BJ (cell line): ENCODE measurements at regions not wholly inside any gene's neighbourhood (a gene's known extent, or its start where the extent isn't known, plus 50 kb on each side); places are given as distances from the start of the nearest gene placed in this dataset.

ENCODE experiments used
- CTCF ChIA-PET: fragments of 350-600 bp; formaldehyde crosslinking; extraction: SDS; loops from one replicate; lab custom pipeline; 2021; ENCODE audit warnings: antibody characterized with exemption, inconsistent platforms; lab: Yijun Ruan, JAX
- POLR2A ChIA-PET: fragments of 300-600 bp; sonication (Branson Sonifier 250); formaldehyde crosslinking; extraction: SDS; loops from one replicate; lab custom pipeline; 2021; ENCODE audit warnings: antibody characterized with exemption; lab: Charles Lee
- DNase-seq: peaks from one replicate; pipeline ENCODE4 v3.0.0-alpha.2; 2011; ENCODE audit warnings: low read depth
- H3K27me3 ChIP-seq: 2 replicates; pipeline ENCODE4 v1.6.0; 2011; ENCODE audit warnings: low read length; ENCODE audit not compliant: control insufficient read depth, insufficient read depth
- H3K36me3 ChIP-seq: 2 replicates; pipeline ENCODE4 v1.5.1; 2011; ENCODE audit warnings: low read length; ENCODE audit not compliant: control insufficient read depth, insufficient read depth
- H3K4me3 ChIP-seq: 2 replicates; pipeline ENCODE4 v1.5.1; 2011; ENCODE audit warnings: low read depth, mild to moderate bottlenecking, control low read depth, low read length
- TF ChIP-seq, protein P1 (sequence below): IDR thresholded peaks from 2 replicates; pipeline ENCODE4 v1.5.1; 2011; ENCODE audit warnings: low read depth, mild to moderate bottlenecking, control low read depth, inconsistent platforms, low read length, moderate library complexity; ENCODE audit not compliant: insufficient read depth

- no peak overlapping the region for H3K4me3 ChIP-seq
- no peaks in the 10 kb centered on the region for H3K27me3 ChIP-seq
- TF ChIP-seq, protein P1, sequence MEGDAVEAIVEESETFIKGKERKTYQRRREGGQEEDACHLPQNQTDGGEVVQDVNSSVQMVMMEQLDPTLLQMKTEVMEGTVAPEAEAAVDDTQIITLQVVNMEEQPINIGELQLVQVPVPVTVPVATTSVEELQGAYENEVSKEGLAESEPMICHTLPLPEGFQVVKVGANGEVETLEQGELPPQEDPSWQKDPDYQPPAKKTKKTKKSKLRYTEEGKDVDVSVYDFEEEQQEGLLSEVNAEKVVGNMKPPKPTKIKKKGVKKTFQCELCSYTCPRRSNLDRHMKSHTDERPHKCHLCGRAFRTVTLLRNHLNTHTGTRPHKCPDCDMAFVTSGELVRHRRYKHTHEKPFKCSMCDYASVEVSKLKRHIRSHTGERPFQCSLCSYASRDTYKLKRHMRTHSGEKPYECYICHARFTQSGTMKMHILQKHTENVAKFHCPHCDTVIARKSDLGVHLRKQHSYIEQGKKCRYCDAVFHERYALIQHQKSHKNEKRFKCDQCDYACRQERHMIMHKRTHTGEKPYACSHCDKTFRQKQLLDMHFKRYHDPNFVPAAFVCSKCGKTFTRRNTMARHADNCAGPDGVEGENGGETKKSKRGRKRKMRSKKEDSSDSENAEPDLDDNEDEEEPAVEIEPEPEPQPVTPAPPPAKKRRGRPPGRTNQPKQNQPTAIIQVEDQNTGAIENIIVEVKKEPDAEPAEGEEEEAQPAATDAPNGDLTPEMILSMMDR = no peak
- POLR2A ChIA-PET = no interaction called here
- DNase-seq = no peak
- no peaks in the 10 kb centered on the region for H3K36me3 ChIP-seq
- CTCF ChIA-PET = no interaction called here
Measured at GRCh38 chr3:622314-622713, 425.8 kb downstream of the CHL1 start.

- H3K27me3 ChIP-seq = no peaks in the 10 kb centered on the region
- H3K4me3 ChIP-seq = no peak overlapping the region
- DNase-seq = no peak
- TF ChIP-seq, protein P1 = no peak
- POLR2A ChIA-PET = no interaction called here
- CTCF ChIA-PET = no interaction called here
- no peaks in the 10 kb centered on the region for H3K36me3 ChIP-seq
Measured at GRCh38 chr3:623914-624545, 427.5 kb downstream of the CHL1 start.

DNA sequence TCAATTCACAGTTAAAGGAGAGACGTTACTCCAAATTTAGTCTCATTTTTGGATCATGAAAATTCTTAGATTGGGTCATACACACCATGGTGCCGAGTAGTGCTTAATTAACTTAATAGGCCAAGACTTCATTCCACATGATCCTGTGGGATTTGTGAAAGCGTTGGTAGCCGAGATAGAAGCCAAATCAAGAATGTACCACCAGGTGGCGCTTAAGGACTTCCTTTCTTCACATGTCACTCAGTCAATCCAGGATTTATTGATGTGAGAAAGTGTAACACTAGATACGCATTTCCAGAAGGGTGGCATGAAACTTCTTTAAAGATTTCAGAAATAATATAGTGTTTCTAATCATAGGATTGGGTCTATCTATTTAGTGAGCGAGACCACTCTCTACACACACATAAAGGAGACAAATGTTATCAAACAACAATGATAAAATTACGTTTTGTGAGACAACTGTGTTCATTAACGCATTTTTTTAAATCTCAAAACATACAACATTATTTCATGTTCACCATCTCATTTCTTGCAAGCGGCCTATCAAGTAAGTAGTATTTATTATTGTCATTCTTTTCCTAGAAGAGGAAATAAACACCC lies 436.1 kb downstream of the CHL1 start:
- Histone ChIP-seq H3K36me3 (no peaks in the 10 kb centered on the region), H3K4me3 (no peak overlapping the region), H3K27me3 (no peaks in the 10 kb centered on the region)
- CTCF ChIA-PET = no interaction called here
- DNase-seq = no peak
- POLR2A ChIA-PET = no interaction called here
- TF ChIP-seq, protein P1 = 0 out of 2 replicates have a peak, but pooled peaks have one; percentile 4

DNA sequence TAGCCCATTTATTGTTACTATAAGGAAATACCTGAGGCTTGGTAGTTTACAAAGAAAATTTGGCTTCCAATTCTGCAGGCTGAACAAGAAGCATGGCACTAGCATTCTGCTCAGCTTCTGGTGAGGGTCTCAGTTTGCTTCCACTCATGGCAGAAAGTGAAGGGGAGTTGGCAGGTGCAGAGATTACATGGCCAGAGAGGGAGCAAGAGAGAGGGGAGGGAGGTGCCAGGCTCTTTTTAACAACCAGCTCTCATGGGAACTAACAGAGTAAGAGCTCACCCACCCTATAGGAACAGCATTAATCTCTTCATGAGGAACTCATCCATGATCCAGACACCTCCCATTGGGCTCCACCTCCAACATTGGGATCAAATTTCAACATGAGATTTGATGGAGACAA lies 437.9 kb downstream of the CHL1 start:
- no peak overlapping the region for H3K4me3 ChIP-seq
- no peaks in the 10 kb centered on the region for H3K36me3 ChIP-seq
- H3K27me3 ChIP-seq = no peaks in the 10 kb centered on the region
- DNase-seq = no peak
- CTCF ChIA-PET = no interaction called here
- TF ChIP-seq, protein P1 = no peak
- POLR2A ChIA-PET = no interaction called here

DNA sequence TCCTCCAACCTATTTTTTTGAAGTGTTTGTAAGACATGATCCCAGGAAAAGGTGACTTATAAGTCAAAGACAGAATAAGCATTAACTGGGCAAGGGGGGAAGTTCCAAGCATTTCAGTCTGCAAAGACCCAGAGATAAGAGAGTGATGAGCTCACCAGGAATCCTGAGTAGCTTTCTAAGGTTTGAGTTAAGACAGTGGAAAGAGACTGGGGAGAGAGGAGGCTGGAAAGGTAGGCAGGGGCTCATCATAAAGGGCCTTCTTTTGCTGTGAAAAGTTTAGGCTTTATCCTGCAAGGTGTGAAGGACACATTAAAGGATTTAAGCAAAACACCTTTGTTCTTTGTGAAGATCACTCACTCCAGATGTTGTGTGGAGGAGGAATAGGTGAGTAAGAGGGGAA lies 438.8 kb downstream of the CHL1 start:
- CTCF ChIA-PET = no interaction called here
- Histone ChIP-seq H3K36me3 (no peaks in the 10 kb centered on the region), H3K4me3 (no peak overlapping the region), H3K27me3 (no peaks in the 10 kb centered on the region)
- TF ChIP-seq, protein P1 = no peak
- DNase-seq = no peak
- POLR2A ChIA-PET = no interaction called here
